GM12873 (cell line): ENCODE measurements at regions not wholly inside any gene's neighbourhood (a gene's known extent, or its start where the extent isn't known, plus 50 kb on each side); places are given as distances from the start of the nearest gene placed in this dataset.

Experiments used
- CTCF ChIP-seq: IDR thresholded peaks from 2 replicates; pipeline ENCODE4 v1.5.1; 2012; ENCODE audit warnings: low read depth, mild to moderate bottlenecking, moderate library complexity, low read length, control low read depth; ENCODE audit not compliant: insufficient read depth; ENCODE audit errors: missing control alignments

GRCh38 chr11:129608711-129609110 lies 206.9 kb upstream of the TMEM45B start:
- no peak for TF ChIP-seq CTCF

- TF ChIP-seq CTCF = no peak
Observed at GRCh38 chr11:129610125-129610524, 205.5 kb upstream of the TMEM45B start.

- TF ChIP-seq CTCF = no peak
Observed at GRCh38 chr11:129610545-129610944, 205.1 kb upstream of the TMEM45B start.

- TF ChIP-seq CTCF = no peak
Observed at GRCh38 chr11:129611661-129612446, 203.8 kb upstream of the TMEM45B start.

GRCh38 chr11:129612447-129612961 lies 203.1 kb upstream of the TMEM45B start:
- TF ChIP-seq CTCF = no peak

- no peak for TF ChIP-seq CTCF
Observed at GRCh38 chr11:129613071-129613470, 202.6 kb upstream of the TMEM45B start.

- no peak for TF ChIP-seq CTCF
Observed at GRCh38 chr11:129614256-129614944, 201.2 kb upstream of the TMEM45B start.
